ENCODE measurements at regions not wholly inside any gene's neighbourhood (a gene's known extent, or its start where the extent isn't known, plus 50 kb on each side); places are given as distances from the start of the nearest gene placed in this dataset.

GRCh38 chr12:107267604-107268003, 174.3 kb upstream of the CRY1 start:
- Histone ChIP-seq H3K27ac (replicated peaks) (no peak overlapping the region), H3K4me3 (replicated peaks; ENCODE audit: insufficient read depth, low read length) (no peak overlapping the region), H3K27me3 (ENCODE audit: insufficient read depth, poor library complexity, severe bottlenecking) (peaks cover 4% of the 10 kb centered on the region)
- no peak for DNase-seq (ENCODE audit: low read depth in 1 of 2, low spot score in 1 of 2)
- TF ChIP-seq GABPA (IDR thresholded peaks at IDR 0.05; ENCODE audit: low read depth), result no peak
- TF ChIP-seq REST (IDR thresholded peaks at IDR 0.05; ENCODE audit: insufficient replicate concordance, low read depth), result no peak
- TF ChIP-seq POLR2AphosphoS5 (IDR thresholded peaks at IDR 0.05; ENCODE audit: low read depth), result no peak
- TF ChIP-seq SPI1 (IDR thresholded peaks at IDR 0.05; ENCODE audit: borderline replicate concordance, low read depth), result no peak
- no peak for TF ChIP-seq CTCF (IDR thresholded peaks at IDR 0.05; ENCODE audit: insufficient read depth, low read length)

GRCh38 chr12:107271523-107271922, 178.2 kb upstream of the CRY1 start:
- DNase-seq (ENCODE audit: low read depth in 1 of 2, low spot score in 1 of 2), result no peak
- Histone ChIP-seq H3K27ac (replicated peaks) (no peak overlapping the region), H3K27me3 (ENCODE audit: insufficient read depth, poor library complexity, severe bottlenecking) (no peaks in the 10 kb centered on the region), H3K4me3 (replicated peaks; ENCODE audit: insufficient read depth, low read length) (no peak overlapping the region)
- TF ChIP-seq SPI1 (IDR thresholded peaks at IDR 0.05; ENCODE audit: borderline replicate concordance, low read depth) (no peak), CTCF (IDR thresholded peaks at IDR 0.05; ENCODE audit: insufficient read depth, low read length) (no peak), POLR2AphosphoS5 (IDR thresholded peaks at IDR 0.05; ENCODE audit: low read depth) (no peak), REST (IDR thresholded peaks at IDR 0.05; ENCODE audit: insufficient replicate concordance, low read depth) (no peak), GABPA (IDR thresholded peaks at IDR 0.05; ENCODE audit: low read depth) (no peak)

GRCh38 chr12:107275530-107275929, 182.2 kb upstream of the CRY1 start:
- no peak overlapping the region for H3K4me3 ChIP-seq (replicated peaks; ENCODE audit: insufficient read depth, low read length)
- TF ChIP-seq SPI1 (IDR thresholded peaks at IDR 0.05; ENCODE audit: borderline replicate concordance, low read depth) (no peak), CTCF (IDR thresholded peaks at IDR 0.05; ENCODE audit: insufficient read depth, low read length) (no peak), POLR2AphosphoS5 (IDR thresholded peaks at IDR 0.05; ENCODE audit: low read depth) (no peak), GABPA (IDR thresholded peaks at IDR 0.05; ENCODE audit: low read depth) (no peak), REST (IDR thresholded peaks at IDR 0.05; ENCODE audit: insufficient replicate concordance, low read depth) (no peak)
- DNase-seq (ENCODE audit: low read depth in 1 of 2, low spot score in 1 of 2), result no peak
- H3K27me3 ChIP-seq (ENCODE audit: insufficient read depth, poor library complexity, severe bottlenecking), result no peaks in the 10 kb centered on the region
- no peak overlapping the region for H3K27ac ChIP-seq (replicated peaks)

Data from HL-60 (cell line).